ENCODE measurements at regions not wholly inside any gene's neighbourhood (a gene's known extent, or its start where the extent isn't known, plus 50 kb on each side); places are given as distances from the start of the nearest gene placed in this dataset.

DNA sequence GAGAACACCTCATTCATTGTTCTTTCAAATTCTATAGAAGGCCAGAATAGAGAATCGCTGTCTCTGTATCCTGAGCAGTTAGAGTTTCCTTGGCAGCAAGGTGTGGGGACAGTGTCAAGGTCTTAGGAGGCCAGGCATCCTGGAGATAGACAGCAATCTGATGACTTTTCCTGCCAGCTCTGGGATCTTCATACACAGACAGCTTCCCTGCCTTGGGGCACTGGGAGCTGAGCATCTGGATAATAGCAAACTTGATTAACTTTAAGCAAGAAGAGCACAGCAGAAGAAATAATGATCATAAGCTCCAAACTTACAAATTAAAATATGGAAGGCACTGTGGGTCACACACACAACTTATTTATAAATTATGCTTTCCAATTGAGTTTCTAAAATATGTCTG lies 86.1 kb upstream of the STK32A start:
- peaks cover 5% of the 10 kb centered on the region for H3F3A ChIP-seq (ENCODE audit: low read depth)

GRCh38 chr5:147152086-147152485 lies 82.7 kb upstream of the STK32A start:
- H3K9me3 Mint-ChIP-seq, result no peaks in the 10 kb centered on the region
- Histone ChIP-seq H3K79me2 (ENCODE audit: low read depth) (no peaks in the 10 kb centered on the region), H4K20me1 (ENCODE audit: low read depth) (no peaks in the 10 kb centered on the region), H3K36me3 (no peaks in the 10 kb centered on the region), H3K4me3 (no peak overlapping the region), H3K27ac (no peak overlapping the region), H3K9ac (no peak overlapping the region), H2AFZ (replicated peaks) (no peak overlapping the region), H3K9me3 (ENCODE audit: low read depth) (no peaks in the 10 kb centered on the region), H3F3A (ENCODE audit: low read depth) (peaks cover 5% of the 10 kb centered on the region), H3K27me3 (no peaks in the 10 kb centered on the region), H3K4me2 (no peak overlapping the region), H3K4me1 (peaks cover 7% of the 10 kb centered on the region)
- no peaks in the 10 kb centered on the region for H3K36me3 Mint-ChIP-seq
- H3K27me3 Mint-ChIP-seq (ENCODE audit: insufficient read depth, low read depth), result no peaks in the 10 kb centered on the region
- TF ChIP-seq EZH2phosphoT487 (IDR thresholded peaks at IDR 0.05) (no peak), EZH2 (IDR thresholded peaks at IDR 0.05) (no peak)
- TF ChIP-seq, protein P1, sequence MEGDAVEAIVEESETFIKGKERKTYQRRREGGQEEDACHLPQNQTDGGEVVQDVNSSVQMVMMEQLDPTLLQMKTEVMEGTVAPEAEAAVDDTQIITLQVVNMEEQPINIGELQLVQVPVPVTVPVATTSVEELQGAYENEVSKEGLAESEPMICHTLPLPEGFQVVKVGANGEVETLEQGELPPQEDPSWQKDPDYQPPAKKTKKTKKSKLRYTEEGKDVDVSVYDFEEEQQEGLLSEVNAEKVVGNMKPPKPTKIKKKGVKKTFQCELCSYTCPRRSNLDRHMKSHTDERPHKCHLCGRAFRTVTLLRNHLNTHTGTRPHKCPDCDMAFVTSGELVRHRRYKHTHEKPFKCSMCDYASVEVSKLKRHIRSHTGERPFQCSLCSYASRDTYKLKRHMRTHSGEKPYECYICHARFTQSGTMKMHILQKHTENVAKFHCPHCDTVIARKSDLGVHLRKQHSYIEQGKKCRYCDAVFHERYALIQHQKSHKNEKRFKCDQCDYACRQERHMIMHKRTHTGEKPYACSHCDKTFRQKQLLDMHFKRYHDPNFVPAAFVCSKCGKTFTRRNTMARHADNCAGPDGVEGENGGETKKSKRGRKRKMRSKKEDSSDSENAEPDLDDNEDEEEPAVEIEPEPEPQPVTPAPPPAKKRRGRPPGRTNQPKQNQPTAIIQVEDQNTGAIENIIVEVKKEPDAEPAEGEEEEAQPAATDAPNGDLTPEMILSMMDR (IDR thresholded peaks at IDR 0.05), result no peak
- H3K4me1 Mint-ChIP-seq, result peaks cover 33% of the 10 kb centered on the region
- DNase-seq (ENCODE audit: low spot score), result no peak
- H3K4me3 Mint-ChIP-seq, result no peak overlapping the region
- H3K27ac Mint-ChIP-seq, result no peak overlapping the region

More for the DNA sequence above, 86.1 kb upstream of the STK32A start:
- H3K36me3 ChIP-seq, result no peaks in the 10 kb centered on the region
- peaks cover 7% of the 10 kb centered on the region for H3K4me1 ChIP-seq
- H3K9ac ChIP-seq, result no peak overlapping the region
- DNase-seq (ENCODE audit: low spot score), result no peak
- Mint-ChIP-seq H3K4me3 (no peak overlapping the region), H3K36me3 (no peaks in the 10 kb centered on the region), H3K27me3 (ENCODE audit: insufficient read depth, low read depth) (no peaks in the 10 kb centered on the region), H3K4me1 (peaks cover 13% of the 10 kb centered on the region), H3K9me3 (no peaks in the 10 kb centered on the region), H3K27ac (no peak overlapping the region)
- no peaks in the 10 kb centered on the region for H3K27me3 ChIP-seq
- no peak overlapping the region for H3K27ac ChIP-seq
- H3K4me2 ChIP-seq, result no peak overlapping the region
- H3K4me3 ChIP-seq, result no peak overlapping the region
- TF ChIP-seq, protein P1 (IDR thresholded peaks at IDR 0.05), result no peak
- TF ChIP-seq EZH2 (IDR thresholded peaks at IDR 0.05) (no peak), EZH2phosphoT487 (IDR thresholded peaks at IDR 0.05) (no peak)
- no peaks in the 10 kb centered on the region for H3K9me3 ChIP-seq (ENCODE audit: low read depth)
- no peak overlapping the region for H2AFZ ChIP-seq (replicated peaks)
- no peaks in the 10 kb centered on the region for H4K20me1 ChIP-seq (ENCODE audit: low read depth)
- H3K79me2 ChIP-seq (ENCODE audit: low read depth), result no peaks in the 10 kb centered on the region

- Histone ChIP-seq H4K20me1 (ENCODE audit: low read depth) (no peaks in the 10 kb centered on the region), H3K4me1 (no peaks in the 10 kb centered on the region), H3K9me3 (ENCODE audit: low read depth) (no peaks in the 10 kb centered on the region), H3K79me2 (ENCODE audit: low read depth) (no peaks in the 10 kb centered on the region), H3K4me3 (no peak overlapping the region), H2AFZ (replicated peaks) (no peak overlapping the region), H3K27ac (no peak overlapping the region), H3K4me2 (no peak overlapping the region), H3F3A (ENCODE audit: low read depth) (no peaks in the 10 kb centered on the region), H3K36me3 (no peaks in the 10 kb centered on the region), H3K9ac (no peak overlapping the region), H3K27me3 (no peaks in the 10 kb centered on the region)
- Mint-ChIP-seq H3K27ac (peak overlapping the region; percentile 11), H3K36me3 (no peaks in the 10 kb centered on the region), H3K4me1 (peaks cover 25% of the 10 kb centered on the region), H3K4me3 (no peak overlapping the region), H3K27me3 (ENCODE audit: insufficient read depth, low read depth) (no peaks in the 10 kb centered on the region), H3K9me3 (no peaks in the 10 kb centered on the region)
- no peak for TF ChIP-seq EZH2phosphoT487 (IDR thresholded peaks at IDR 0.05)
- TF ChIP-seq, protein P1 (IDR thresholded peaks at IDR 0.05), result no peak
- TF ChIP-seq EZH2 (IDR thresholded peaks at IDR 0.05), result no peak
- no peak for DNase-seq (ENCODE audit: low spot score)
Measured at GRCh38 chr5:147154809-147155208, 80.0 kb upstream of the STK32A start.
